ENCODE measurements at regions not wholly inside any gene's neighbourhood (a gene's known extent, or its start where the extent isn't known, plus 50 kb on each side); places are given as distances from the start of the nearest gene placed in this dataset.

DNA sequence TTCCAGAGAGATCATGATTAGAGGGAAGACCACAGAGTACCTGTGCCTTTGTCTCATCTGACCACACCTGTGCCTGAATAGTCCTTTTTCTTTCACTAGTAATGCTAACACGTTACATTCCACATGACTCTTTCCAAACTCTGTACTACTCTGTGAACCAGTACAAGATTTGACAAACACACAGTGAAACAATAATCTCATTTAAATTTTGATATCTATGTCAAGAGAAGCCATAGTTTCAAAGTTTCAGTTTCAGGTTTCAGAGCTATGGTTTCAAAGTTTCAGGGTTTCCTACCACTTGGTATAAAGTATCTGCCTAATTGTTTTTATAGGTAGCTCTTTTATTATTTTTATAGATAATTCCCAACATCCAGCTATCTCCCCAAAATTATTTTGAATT is 62.0 kb upstream of the PHACTR2 start:
- TF ChIP-seq, protein P1, sequence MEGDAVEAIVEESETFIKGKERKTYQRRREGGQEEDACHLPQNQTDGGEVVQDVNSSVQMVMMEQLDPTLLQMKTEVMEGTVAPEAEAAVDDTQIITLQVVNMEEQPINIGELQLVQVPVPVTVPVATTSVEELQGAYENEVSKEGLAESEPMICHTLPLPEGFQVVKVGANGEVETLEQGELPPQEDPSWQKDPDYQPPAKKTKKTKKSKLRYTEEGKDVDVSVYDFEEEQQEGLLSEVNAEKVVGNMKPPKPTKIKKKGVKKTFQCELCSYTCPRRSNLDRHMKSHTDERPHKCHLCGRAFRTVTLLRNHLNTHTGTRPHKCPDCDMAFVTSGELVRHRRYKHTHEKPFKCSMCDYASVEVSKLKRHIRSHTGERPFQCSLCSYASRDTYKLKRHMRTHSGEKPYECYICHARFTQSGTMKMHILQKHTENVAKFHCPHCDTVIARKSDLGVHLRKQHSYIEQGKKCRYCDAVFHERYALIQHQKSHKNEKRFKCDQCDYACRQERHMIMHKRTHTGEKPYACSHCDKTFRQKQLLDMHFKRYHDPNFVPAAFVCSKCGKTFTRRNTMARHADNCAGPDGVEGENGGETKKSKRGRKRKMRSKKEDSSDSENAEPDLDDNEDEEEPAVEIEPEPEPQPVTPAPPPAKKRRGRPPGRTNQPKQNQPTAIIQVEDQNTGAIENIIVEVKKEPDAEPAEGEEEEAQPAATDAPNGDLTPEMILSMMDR (IDR thresholded peaks at IDR 0.05): no peak
- no peak for TF ChIP-seq POLR2AphosphoS5 (IDR thresholded peaks at IDR 0.05)
- TF ChIP-seq POLR2A (IDR thresholded peaks at IDR 0.05): no peak
- TF ChIP-seq EP300 (IDR thresholded peaks at IDR 0.05): no peak
